GM23338 (cell line): ENCODE measurements at regions not wholly inside any gene's neighbourhood (a gene's known extent, or its start where the extent isn't known, plus 50 kb on each side); places are given as distances from the start of the nearest gene placed in this dataset.
A peak's percentile ranks its signal among the peaks of the same experiment; 100 is the strongest.

Source experiments
- ATAC-seq: fragments of 200-7000 bp; cut with Tn5 transposase; 3 replicates; pipeline ENCODE4 v1.9.1; 2020
- DNase-seq: peaks from one replicate; pipeline ENCODE4 v3.0.0-alpha.2; 2015; ENCODE audit warnings: low spot score
- H2AFZ ChIP-seq: fragments of 200-600 bp; sonication (generic); 2 replicates; pipeline ENCODE4 v1.8.0; 2016; ENCODE audit warnings: antibody characterized with exemption, mild to moderate bottlenecking, moderate library complexity
- H3F3A ChIP-seq: fragments of 200-600 bp; sonication (generic); replicated peaks from 2 replicates; pipeline ENCODE4 v1.8.0; 2017; ENCODE audit warnings: antibody characterized with exemption, mixed run types, low read depth
- H3K27ac ChIP-seq: fragments of 200-600 bp; sonication (generic); 2 replicates; pipeline ENCODE4 v1.6.1; 2016; ENCODE audit warnings: low read depth
- H3K27me3 ChIP-seq: fragments of 200-600 bp; sonication (generic); 2 replicates; pipeline ENCODE4 v1.8.0; 2016; ENCODE audit warnings: mild to moderate bottlenecking, mixed run types, moderate library complexity; ENCODE audit not compliant: insufficient read depth
- H3K36me3 ChIP-seq: fragments of 200-600 bp; sonication (generic); 2 replicates; pipeline ENCODE4 v1.8.0; 2016; ENCODE audit warnings: mild to moderate bottlenecking; ENCODE audit not compliant: insufficient read depth
- H3K4me1 ChIP-seq: fragments of 200-600 bp; sonication (generic); 2 replicates; pipeline ENCODE4 v1.8.0; 2016; ENCODE audit warnings: mild to moderate bottlenecking, moderate library complexity; ENCODE audit not compliant: insufficient read depth
- H3K4me2 ChIP-seq: fragments of 200-600 bp; sonication (generic); 2 replicates; pipeline ENCODE4 v1.7.1; 2017; ENCODE audit warnings: mixed run types
- H3K4me3 ChIP-seq: fragments of 200-600 bp; sonication (generic); 2 replicates; pipeline ENCODE4 v1.6.1; 2016; ENCODE audit warnings: mixed run types
- H3K79me2 ChIP-seq: fragments of 200-600 bp; sonication (generic); replicated peaks from 2 replicates; pipeline ENCODE4 v1.8.0; 2017; ENCODE audit warnings: mild to moderate bottlenecking; ENCODE audit not compliant: insufficient read depth
- H3K9me2 ChIP-seq: fragments of 200-600 bp; sonication (generic); 2 replicates; pipeline ENCODE4 v1.8.0; 2017; ENCODE audit not compliant: insufficient read depth
- H4K20me1 ChIP-seq: fragments of 200-600 bp; sonication (generic); replicated peaks from 2 replicates; pipeline ENCODE4 v1.8.0; 2017; ENCODE audit warnings: mild to moderate bottlenecking; ENCODE audit not compliant: insufficient read depth
- H3K27ac Mint-ChIP-seq: 2 replicates; pipeline ENCODE4 v1.8.0; 2020; ENCODE audit warnings: inconsistent platforms, mild to moderate bottlenecking, moderate library complexity, mixed read lengths
- H3K27me3 Mint-ChIP-seq: 3 replicates; pipeline ENCODE4 v1.8.0; 2022; ENCODE audit warnings: low read depth, mild to moderate bottlenecking, moderate library complexity, mixed read lengths, inconsistent platforms; ENCODE audit not compliant: insufficient read depth, poor library complexity
- H3K36me3 Mint-ChIP-seq: 3 replicates; pipeline ENCODE4 v1.8.0; 2021; ENCODE audit warnings: low read depth, mild to moderate bottlenecking, inconsistent platforms, moderate library complexity, mixed read lengths
- H3K4me1 Mint-ChIP-seq: 3 replicates; pipeline ENCODE4 v1.8.0; 2020; ENCODE audit warnings: mild to moderate bottlenecking, inconsistent platforms, mixed read lengths
- H3K4me3 Mint-ChIP-seq: 3 replicates; pipeline ENCODE4 v1.8.0; 2021; ENCODE audit warnings: moderate library complexity, mild to moderate bottlenecking, inconsistent platforms, mixed read lengths
- H3K9me3 Mint-ChIP-seq: 3 replicates; pipeline ENCODE4 v1.8.0; 2020; ENCODE audit warnings: moderate library complexity, mild to moderate bottlenecking, inconsistent platforms, mixed read lengths
- CREB1 ChIP-seq: fragments of 250-450 bp; sonication (Bioruptor Pico); IDR thresholded peaks from 2 replicates; pipeline ENCODE4 v1.5.0; 2020; ENCODE audit warnings: low read depth, mild to moderate bottlenecking, moderate library complexity
- EZH2 ChIP-seq: fragments of 200-600 bp; sonication (generic); IDR thresholded peaks from one replicate; pipeline ENCODE4 v1.8.0; 2017; ENCODE audit warnings: antibody characterized with exemption, mild to moderate bottlenecking, low read depth; ENCODE audit not compliant: unreplicated experiment
- STAT1 ChIP-seq: IDR thresholded peaks from one replicate; pipeline ENCODE4 v1.6.1; 2016; ENCODE audit warnings: antibody characterized with exemption; ENCODE audit not compliant: unreplicated experiment
- ZNF114 ChIP-seq: fragments of 250-450 bp; sonication (Bioruptor Pico); IDR thresholded peaks from 2 replicates; pipeline ENCODE4 v1.5.0; 2020; ENCODE audit warnings: mild to moderate bottlenecking, moderate library complexity
- ZNF331 ChIP-seq: fragments of 250-450 bp; sonication (Bioruptor Pico); IDR thresholded peaks from 2 replicates; pipeline ENCODE4 v1.5.0; 2020; ENCODE audit warnings: low read depth, mild to moderate bottlenecking, moderate library complexity
- TF ChIP-seq, protein P1 (sequence below), 2 experiments: fragments of 200-600 bp in 1 of 2; sonication (generic) in 1 of 2; conservative IDR thresholded peaks; 2 replicates each; pipeline versions ENCODE4 v1.5.1 to v1.6.1; 2016 to 2017; ENCODE audit warnings: antibody characterized with exemption in 2 of 2, low read depth in 2 of 2, mild to moderate bottlenecking in 2 of 2, moderate library complexity in 1 of 2
- TF ChIP-seq, protein P2 (sequence below): fragments of 250-450 bp; sonication (Bioruptor Pico); IDR thresholded peaks from 2 replicates; pipeline ENCODE4 v1.5.0; 2020; ENCODE audit warnings: mild to moderate bottlenecking, moderate library complexity
- TF ChIP-seq, protein P3 (sequence below): IDR thresholded peaks from 2 replicates; pipeline ENCODE4 v1.6.1; 2016; ENCODE audit warnings: antibody characterized with exemption
- TF ChIP-seq, protein P4 (sequence below): IDR thresholded peaks from one replicate; pipeline ENCODE4 v1.6.1; 2018; ENCODE audit warnings: antibody characterized with exemption; ENCODE audit not compliant: unreplicated experiment

DNA sequence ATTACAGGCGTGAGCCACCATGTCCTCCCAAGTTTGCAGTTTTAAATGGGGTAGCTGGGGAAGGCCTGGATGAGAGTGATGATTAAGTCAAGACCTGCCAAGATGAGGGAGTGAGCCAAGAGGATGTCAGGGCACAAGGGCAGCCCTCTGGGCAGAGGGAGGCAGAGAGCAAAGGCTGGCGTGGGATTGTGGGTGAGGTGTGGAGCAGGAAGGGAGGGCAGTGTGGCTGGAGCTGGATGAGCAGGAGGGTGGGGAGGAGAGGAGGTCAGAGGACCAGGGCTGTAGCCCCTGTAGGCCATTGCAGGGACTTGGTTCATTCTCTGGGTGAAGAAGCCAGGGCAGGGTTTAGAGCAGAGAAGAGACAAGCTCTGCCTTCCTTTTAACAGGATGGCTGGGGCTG is 53.7 kb upstream of the CTNNA1 start:
- Histone ChIP-seq H3K79me2 (no peaks in the 10 kb centered on the region), H3K4me3 (no peak overlapping the region), H3K27ac (no peak overlapping the region), H3K36me3 (no peaks in the 10 kb centered on the region; the same call in 1 of the 2 replicates), H2AFZ (no peak overlapping the region), H3F3A (no peaks in the 10 kb centered on the region), H3K4me2 (no peak overlapping the region), H3K4me1 (peaks cover 12% of the 10 kb centered on the region), H3K9me2 (0 out of 2 replicates have a peak, but pooled peaks cover 4% of the 10 kb centered on the region), H4K20me1 (no peaks in the 10 kb centered on the region), H3K27me3 (no peaks in the 10 kb centered on the region)
- TF ChIP-seq, protein P1, sequence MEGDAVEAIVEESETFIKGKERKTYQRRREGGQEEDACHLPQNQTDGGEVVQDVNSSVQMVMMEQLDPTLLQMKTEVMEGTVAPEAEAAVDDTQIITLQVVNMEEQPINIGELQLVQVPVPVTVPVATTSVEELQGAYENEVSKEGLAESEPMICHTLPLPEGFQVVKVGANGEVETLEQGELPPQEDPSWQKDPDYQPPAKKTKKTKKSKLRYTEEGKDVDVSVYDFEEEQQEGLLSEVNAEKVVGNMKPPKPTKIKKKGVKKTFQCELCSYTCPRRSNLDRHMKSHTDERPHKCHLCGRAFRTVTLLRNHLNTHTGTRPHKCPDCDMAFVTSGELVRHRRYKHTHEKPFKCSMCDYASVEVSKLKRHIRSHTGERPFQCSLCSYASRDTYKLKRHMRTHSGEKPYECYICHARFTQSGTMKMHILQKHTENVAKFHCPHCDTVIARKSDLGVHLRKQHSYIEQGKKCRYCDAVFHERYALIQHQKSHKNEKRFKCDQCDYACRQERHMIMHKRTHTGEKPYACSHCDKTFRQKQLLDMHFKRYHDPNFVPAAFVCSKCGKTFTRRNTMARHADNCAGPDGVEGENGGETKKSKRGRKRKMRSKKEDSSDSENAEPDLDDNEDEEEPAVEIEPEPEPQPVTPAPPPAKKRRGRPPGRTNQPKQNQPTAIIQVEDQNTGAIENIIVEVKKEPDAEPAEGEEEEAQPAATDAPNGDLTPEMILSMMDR (conservative IDR thresholded peaks at IDR 0.05; ENCODE audit: low read depth in 2 of 2) = no peak
- no peak for TF ChIP-seq EZH2
- TF ChIP-seq CREB1 = no peak
- TF ChIP-seq, protein P2, sequence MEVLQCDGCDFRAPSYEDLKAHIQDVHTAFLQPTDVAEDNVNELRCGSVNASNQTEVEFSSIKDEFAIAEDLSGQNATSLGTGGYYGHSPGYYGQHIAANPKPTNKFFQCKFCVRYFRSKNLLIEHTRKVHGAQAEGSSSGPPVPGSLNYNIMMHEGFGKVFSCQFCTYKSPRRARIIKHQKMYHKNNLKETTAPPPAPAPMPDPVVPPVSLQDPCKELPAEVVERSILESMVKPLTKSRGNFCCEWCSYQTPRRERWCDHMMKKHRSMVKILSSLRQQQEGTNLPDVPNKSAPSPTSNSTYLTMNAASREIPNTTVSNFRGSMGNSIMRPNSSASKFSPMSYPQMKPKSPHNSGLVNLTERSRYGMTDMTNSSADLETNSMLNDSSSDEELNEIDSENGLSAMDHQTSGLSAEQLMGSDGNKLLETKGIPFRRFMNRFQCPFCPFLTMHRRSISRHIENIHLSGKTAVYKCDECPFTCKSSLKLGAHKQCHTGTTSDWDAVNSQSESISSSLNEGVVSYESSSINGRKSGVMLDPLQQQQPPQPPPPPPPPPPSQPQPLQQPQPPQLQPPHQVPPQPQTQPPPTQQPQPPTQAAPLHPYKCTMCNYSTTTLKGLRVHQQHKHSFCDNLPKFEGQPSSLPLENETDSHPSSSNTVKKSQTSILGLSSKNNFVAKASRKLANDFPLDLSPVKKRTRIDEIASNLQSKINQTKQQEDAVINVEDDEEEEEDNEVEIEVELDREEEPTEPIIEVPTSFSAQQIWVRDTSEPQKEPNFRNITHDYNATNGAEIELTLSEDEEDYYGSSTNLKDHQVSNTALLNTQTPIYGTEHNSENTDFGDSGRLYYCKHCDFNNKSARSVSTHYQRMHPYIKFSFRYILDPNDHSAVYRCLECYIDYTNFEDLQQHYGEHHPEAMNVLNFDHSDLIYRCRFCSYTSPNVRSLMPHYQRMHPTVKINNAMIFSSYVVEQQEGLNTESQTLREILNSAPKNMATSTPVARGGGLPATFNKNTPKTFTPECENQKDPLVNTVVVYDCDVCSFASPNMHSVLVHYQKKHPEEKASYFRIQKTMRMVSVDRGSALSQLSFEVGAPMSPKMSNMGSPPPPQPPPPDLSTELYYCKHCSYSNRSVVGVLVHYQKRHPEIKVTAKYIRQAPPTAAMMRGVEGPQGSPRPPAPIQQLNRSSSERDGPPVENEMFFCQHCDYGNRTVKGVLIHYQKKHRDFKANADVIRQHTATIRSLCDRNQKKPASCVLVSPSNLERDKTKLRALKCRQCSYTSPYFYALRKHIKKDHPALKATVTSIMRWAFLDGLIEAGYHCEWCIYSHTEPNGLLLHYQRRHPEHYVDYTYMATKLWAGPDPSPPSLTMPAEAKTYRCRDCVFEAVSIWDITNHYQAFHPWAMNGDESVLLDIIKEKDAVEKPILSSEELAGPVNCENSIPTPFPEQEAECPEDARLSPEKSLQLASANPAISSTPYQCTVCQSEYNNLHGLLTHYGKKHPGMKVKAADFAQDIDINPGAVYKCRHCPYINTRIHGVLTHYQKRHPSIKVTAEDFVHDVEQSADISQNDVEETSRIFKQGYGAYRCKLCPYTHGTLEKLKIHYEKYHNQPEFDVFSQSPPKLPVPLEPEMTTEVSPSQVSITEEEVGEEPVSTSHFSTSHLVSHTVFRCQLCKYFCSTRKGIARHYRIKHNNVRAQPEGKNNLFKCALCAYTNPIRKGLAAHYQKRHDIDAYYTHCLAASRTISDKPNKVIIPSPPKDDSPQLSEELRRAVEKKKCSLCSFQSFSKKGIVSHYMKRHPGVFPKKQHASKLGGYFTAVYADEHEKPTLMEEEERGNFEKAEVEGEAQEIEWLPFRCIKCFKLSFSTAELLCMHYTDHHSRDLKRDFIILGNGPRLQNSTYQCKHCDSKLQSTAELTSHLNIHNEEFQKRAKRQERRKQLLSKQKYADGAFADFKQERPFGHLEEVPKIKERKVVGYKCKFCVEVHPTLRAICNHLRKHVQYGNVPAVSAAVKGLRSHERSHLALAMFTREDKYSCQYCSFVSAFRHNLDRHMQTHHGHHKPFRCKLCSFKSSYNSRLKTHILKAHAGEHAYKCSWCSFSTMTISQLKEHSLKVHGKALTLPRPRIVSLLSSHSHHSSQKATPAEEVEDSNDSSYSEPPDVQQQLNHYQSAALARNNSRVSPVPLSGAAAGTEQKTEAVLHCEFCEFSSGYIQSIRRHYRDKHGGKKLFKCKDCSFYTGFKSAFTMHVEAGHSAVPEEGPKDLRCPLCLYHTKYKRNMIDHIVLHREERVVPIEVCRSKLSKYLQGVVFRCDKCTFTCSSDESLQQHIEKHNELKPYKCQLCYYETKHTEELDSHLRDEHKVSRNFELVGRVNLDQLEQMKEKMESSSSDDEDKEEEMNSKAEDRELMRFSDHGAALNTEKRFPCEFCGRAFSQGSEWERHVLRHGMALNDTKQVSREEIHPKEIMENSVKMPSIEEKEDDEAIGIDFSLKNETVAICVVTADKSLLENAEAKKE (CRISPR knock-in tag) = no peak
- no peak for TF ChIP-seq ZNF114 (CRISPR knock-in tag)
- TF ChIP-seq ZNF331 (CRISPR knock-in tag) = no peak
- TF ChIP-seq, protein P3, sequence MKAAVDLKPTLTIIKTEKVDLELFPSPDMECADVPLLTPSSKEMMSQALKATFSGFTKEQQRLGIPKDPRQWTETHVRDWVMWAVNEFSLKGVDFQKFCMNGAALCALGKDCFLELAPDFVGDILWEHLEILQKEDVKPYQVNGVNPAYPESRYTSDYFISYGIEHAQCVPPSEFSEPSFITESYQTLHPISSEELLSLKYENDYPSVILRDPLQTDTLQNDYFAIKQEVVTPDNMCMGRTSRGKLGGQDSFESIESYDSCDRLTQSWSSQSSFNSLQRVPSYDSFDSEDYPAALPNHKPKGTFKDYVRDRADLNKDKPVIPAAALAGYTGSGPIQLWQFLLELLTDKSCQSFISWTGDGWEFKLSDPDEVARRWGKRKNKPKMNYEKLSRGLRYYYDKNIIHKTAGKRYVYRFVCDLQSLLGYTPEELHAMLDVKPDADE = no peak
- TF ChIP-seq STAT1 = no peak
- TF ChIP-seq, protein P4, sequence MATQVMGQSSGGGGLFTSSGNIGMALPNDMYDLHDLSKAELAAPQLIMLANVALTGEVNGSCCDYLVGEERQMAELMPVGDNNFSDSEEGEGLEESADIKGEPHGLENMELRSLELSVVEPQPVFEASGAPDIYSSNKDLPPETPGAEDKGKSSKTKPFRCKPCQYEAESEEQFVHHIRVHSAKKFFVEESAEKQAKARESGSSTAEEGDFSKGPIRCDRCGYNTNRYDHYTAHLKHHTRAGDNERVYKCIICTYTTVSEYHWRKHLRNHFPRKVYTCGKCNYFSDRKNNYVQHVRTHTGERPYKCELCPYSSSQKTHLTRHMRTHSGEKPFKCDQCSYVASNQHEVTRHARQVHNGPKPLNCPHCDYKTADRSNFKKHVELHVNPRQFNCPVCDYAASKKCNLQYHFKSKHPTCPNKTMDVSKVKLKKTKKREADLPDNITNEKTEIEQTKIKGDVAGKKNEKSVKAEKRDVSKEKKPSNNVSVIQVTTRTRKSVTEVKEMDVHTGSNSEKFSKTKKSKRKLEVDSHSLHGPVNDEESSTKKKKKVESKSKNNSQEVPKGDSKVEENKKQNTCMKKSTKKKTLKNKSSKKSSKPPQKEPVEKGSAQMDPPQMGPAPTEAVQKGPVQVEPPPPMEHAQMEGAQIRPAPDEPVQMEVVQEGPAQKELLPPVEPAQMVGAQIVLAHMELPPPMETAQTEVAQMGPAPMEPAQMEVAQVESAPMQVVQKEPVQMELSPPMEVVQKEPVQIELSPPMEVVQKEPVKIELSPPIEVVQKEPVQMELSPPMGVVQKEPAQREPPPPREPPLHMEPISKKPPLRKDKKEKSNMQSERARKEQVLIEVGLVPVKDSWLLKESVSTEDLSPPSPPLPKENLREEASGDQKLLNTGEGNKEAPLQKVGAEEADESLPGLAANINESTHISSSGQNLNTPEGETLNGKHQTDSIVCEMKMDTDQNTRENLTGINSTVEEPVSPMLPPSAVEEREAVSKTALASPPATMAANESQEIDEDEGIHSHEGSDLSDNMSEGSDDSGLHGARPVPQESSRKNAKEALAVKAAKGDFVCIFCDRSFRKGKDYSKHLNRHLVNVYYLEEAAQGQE = no peak
- no peak for DNase-seq
- H3K9me3 Mint-ChIP-seq = no peaks in the 10 kb centered on the region
- H3K4me3 Mint-ChIP-seq = no peak overlapping the region
- 0 out of 2 replicates have a peak overlapping the region, but pooled peaks have one; percentile 34 for H3K27ac Mint-ChIP-seq
- no peaks in the 10 kb centered on the region; the same call in 2 of the 3 replicates for H3K36me3 Mint-ChIP-seq
- ATAC-seq = no peak
- H3K27me3 Mint-ChIP-seq = peaks cover 6% of the 10 kb centered on the region
- H3K4me1 Mint-ChIP-seq = peaks cover 20% of the 10 kb centered on the region
